OCI-M1 (cell line): ENCODE measurements at regions not wholly inside any gene's neighbourhood (a gene's known extent, or its start where the extent isn't known, plus 50 kb on each side); places are given as distances from the start of the nearest gene placed in this dataset.
A peak's percentile ranks its signal among the peaks of the same experiment; 100 is the strongest.

Source experiments
- DNase-seq: peaks from one replicate; lab custom pipeline; 2025; lab: John Stamatoyannopoulos, UW

DNA sequence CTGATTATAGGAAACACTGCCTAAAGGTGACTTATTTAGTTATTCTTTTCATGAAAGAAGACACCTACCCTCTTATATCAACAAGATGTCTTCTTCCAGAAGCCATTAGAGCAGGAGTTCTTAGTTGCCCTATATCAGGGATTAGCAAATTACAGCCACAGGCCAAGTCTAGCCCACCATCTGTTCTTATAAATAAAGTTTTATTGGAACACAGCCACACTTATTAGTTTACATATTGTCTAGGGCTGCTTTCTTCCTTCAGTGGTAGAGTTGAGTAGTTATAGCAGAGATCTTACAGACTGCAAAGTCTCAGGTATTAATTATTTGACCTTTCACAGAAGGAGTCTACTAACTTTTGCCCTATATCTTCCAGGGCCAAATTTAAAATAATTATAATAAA, 157.2 kb upstream of the NOCT start:
- no peak for DNase-seq

- DNase-seq = no peak
These were observed 158.2 kb upstream of the NOCT start for GRCh38 chr4:138857416-138857815.

DNA sequence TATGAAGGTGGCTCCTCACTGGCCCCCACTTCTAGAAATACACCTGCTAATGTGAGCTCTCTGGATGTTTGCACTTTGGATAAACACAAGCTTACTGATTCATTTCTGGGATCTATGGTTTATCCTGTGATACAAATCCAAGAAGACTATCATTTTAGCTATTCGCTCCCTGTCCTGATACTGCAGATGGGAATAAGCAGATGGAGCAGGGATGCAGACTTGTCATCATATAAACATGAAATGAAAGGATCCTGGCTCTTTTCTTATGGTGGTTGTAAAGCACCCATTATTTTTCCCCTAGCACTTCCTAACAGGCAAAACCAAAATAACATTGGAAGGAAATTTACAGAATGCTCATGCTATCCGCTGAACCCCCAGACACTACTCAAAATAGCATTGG, 162.9 kb upstream of the NOCT start:
- DNase-seq = no peak

GRCh38 chr4:138851391-138852335, 163.9 kb upstream of the NOCT start:
- DNase-seq = no peak

GRCh38 chr4:138845664-138846063, 169.9 kb upstream of the NOCT start:
- no peak for DNase-seq

- no peak for DNase-seq
These were observed 170.5 kb upstream of the NOCT start for GRCh38 chr4:138845054-138845453.

DNA sequence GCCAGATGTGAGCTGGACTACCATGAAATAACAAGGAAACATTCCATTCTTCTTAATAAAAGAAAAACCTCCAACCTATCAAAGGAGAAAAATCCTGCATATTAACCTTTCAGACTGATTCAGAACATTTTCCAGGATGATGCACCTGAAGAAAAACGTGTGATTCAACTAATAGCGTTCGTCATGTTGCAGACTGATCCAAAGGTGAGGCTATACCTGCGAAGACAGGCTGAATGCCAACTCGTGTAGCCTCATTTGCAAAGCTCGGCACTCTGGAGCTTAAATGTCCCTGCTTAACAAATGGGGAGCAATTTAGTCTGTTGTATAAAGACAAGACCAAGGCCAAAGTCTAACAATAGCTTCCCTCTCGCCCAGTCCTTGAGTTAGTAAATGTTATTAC, 172.0 kb upstream of the NOCT start:
- DNase-seq = no peak

DNA sequence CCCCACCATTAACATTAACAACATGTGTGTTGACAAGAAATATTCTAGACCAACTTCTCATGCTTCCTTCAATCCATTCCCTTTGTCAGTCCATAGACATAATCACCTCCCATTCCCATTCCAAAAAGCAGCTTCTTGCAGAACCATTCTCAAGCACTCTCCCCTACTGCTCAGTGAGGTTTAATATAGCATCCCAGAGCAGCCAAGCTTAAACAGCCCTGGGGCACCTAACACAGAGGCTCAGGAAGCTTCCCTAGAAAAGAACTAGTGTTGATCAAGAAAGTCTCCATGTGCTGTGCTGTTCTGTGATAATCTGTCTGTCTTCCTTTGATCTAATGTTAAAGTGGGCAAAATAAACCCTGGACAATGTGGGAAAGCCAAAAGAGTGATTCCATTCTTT, 174.2 kb upstream of the NOCT start:
- DNase-seq = no peak

DNA sequence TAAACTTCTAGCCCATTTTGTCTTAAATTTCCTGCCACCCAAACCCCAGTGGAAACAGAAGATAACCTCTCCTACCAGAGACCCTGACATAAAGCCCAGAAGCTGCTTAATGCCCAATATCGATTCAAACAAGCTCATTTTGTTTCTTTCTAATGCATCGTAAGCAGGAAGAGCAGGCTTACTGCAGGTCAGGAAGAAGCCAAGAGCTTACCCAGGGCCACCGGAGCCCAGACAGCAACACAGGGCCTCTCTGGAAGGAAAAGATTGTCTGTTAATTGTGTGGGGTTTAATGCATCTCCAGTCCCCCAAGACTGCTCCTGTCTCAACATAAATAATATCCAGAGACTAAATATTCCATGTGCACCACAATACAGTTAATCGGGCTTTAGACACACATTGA, 177.3 kb upstream of the NOCT start:
- DNase-seq = no peak

GRCh38 chr4:138835832-138836533, 179.6 kb upstream of the NOCT start:
- no peak for DNase-seq

DNA sequence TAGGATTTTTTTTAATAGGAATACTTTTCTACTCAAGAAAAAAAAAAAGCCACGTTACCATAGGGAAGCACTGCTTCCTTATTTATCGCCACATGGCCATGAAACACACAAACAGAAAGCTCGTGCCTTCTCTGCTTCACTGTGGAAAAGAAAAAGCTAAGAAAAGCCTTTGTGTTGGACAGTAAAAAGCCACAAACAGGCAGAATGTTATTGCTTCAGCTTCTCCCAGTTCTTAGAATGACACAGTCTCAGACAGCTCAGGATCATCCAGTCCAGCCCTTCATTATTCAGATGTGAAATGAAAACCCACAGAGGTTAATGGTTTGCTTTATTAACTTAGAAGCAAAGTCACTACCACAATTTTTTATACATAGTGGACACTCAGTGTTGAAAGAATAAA, 181.6 kb upstream of the NOCT start:
- peak; percentile 37 for DNase-seq

GRCh38 chr4:138832563-138832962, 183.0 kb upstream of the NOCT start:
- DNase-seq = no peak

GRCh38 chr4:138831948-138832347, 183.6 kb upstream of the NOCT start:
- no peak for DNase-seq

DNA sequence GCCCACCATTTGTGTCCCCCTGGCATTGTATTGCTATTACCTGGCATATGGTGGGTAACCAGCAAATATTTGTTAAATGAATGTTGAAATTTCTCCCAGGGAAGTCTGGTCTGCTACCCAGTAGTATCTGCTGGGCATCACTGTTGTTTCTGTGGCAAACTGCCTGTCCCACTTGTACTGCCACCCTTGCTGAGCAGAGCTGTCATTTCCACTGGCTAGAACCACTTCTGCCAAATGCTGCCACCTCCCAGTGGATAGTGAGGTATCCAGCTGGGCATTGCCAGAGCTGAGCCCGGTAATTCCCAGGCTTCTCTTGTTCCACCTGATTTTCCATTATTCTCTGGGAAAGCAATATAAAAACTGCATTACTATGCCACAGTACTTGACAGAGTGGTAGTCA, 186.7 kb upstream of the NOCT start:
- DNase-seq = no peak

DNA sequence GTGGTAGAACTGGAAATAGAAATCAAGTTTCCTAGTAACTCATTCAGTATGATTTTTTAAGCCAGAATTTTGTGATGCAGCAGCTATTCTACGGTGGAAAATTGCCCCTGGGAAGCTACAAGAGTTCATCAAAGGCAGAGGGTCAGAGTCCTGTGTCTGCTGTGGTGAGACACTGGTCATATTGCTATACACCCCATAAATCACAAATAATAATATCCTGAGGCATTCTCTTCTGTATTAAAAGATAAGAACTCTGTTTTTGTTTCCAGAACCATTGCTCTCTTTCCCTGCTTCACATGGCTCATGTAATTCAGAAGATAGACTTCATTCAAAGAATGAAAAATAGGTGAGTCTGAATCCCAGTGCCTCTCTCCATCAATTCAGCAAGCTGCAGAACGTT, 188.8 kb upstream of the NOCT start:
- DNase-seq = no peak

- no peak for DNase-seq
These were observed 189.3 kb upstream of the NOCT start for GRCh38 chr4:138826322-138826721.

DNA sequence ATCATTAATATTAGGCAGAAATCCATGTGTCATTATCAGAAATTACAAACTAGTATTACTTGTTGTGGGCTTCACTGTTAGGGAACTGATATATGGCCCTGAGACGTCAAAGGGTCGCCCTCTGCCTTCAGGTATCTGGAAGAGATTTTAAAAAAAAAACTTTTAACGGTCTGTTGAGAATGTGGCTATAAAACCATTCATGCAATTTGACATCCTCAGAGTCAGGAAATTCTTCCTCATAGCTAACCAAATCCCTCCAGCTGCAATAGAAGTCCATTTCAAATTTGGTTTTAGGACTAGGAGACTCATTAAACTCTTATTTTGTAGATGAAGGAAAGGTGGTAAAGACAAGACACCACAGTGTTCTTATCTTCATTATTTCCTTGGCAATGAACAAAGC, 194.2 kb upstream of the NOCT start:
- DNase-seq = no peak

- no peak for DNase-seq
These were observed 198.7 kb upstream of the NOCT start for GRCh38 chr4:138816875-138817274.

DNA sequence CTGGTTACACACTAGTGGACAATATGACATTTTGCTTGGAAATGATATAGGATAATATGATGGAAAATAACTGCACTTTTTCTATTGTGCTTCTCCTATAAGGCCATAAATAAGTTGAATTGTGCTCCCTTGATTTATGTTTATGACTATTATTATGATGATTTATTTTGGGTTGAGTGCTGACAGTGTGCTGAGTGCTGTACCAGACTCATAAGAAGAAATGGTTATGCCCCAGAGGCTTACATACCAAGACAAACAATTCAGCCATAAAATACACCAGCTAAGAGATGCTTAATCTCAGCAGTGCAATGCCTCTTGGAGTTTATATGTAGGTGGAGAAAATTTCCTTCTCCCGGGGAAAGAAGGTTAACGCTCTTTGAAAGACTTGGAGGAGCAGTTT, 199.8 kb upstream of the NOCT start:
- DNase-seq = no peak

- no peak for DNase-seq
These were observed 209.8 kb upstream of the NOCT start for GRCh38 chr4:138805736-138806135.

- no peak for DNase-seq
These were observed 210.9 kb upstream of the NOCT start for GRCh38 chr4:138804711-138805110.

DNA sequence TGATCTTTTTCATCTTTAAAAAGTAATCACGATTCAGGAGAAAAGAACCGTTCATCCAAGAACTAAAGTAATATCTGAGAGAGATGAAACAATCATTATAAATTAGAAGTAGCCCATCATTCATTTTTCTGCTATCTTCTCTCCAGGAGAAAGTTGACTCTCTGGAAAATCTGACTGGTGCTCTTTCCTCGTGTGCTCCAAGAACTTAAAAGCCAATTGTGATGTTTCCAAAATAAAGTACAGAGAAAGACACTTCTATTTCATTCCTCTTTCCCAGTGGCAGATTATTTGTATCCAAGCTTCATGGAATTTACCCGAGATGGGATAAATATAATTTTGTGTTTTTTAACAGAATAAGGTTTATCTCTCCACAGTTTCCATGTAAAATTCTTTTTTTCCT, 212.5 kb upstream of the NOCT start:
- DNase-seq = no peak

DNA sequence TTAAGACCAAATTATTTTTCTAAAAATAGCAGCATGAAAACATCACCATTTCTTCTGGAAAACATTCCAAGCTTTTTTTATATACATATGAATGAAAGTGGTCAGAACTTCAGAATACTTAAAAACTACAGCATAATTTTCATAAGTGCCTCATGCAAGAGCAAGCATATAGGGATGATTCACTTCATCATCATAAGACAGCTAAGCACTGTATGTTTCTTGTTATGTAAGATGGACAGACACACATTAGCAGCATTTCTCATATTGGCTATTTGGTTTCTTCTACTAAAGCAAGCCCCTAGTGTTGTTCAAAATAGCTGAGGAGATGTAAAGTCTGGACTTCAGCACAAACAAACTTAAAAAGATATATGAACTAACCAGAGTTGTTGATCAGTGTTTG, 213.1 kb upstream of the NOCT start:
- DNase-seq = no peak

GRCh38 chr4:138800421-138800820, 215.2 kb upstream of the NOCT start:
- no peak for DNase-seq
